Activated B cell treated with CpG ODN at 0.5 μM for 24 hours (primary cell): ENCODE measurements at regions not wholly inside any gene's neighbourhood (a gene's known extent, or its start where the extent isn't known, plus 50 kb on each side); places are given as distances from the start of the nearest gene placed in this dataset.
"Not testable (repeated sequence)": the region's sequence is repeated elsewhere in the genome, so short reads cannot be mapped to it uniquely, and the experiment has no call there.

Experiments used
- ATAC-seq: fragments of 200-7000 bp; cut with Tn5 transposase; one replicate; pipeline ENCODE4 v1.10.0; 2021; ENCODE audit warnings: low read depth, mild to moderate bottlenecking, moderate library complexity
- CTCF ChIA-PET: fragments of 350-600 bp; sonication (Branson Sonifier 250); formaldehyde crosslinking; loops from one replicate; lab custom pipeline; 2021; ENCODE audit warnings: antibody characterized with exemption; lab: Charles Lee
- POLR2A ChIA-PET: fragments of 350-600 bp; sonication (Branson Sonifier 250); formaldehyde crosslinking; loops from one replicate; lab custom pipeline; 2021; ENCODE audit warnings: antibody characterized with exemption; lab: Charles Lee
- DNase-seq: peaks from one replicate; pipeline ENCODE4 v3.0.0; 2022
- H3K27ac Mint-ChIP-seq: one replicate; pipeline ENCODE4 v1.8.0; 2020; ENCODE audit warnings: mixed read lengths
- H3K27me3 Mint-ChIP-seq: one replicate; pipeline ENCODE4 v1.8.0; 2021; ENCODE audit warnings: mixed read lengths
- H3K36me3 Mint-ChIP-seq: one replicate; pipeline ENCODE4 v1.8.0; 2021; ENCODE audit warnings: low read depth, mixed read lengths
- H3K4me1 Mint-ChIP-seq: one replicate; pipeline ENCODE4 v1.8.0; 2021; ENCODE audit warnings: mixed read lengths
- H3K4me3 Mint-ChIP-seq: one replicate; pipeline ENCODE4 v1.8.0; 2020; ENCODE audit warnings: mild to moderate bottlenecking, mixed read lengths
- H3K9me3 Mint-ChIP-seq: one replicate; pipeline ENCODE4 v1.8.0; 2020; ENCODE audit warnings: mixed read lengths
- CTCF ChIP-seq: fragments of 200-600 bp; IDR thresholded peaks from one replicate; pipeline ENCODE4 v1.8.0; 2022; ENCODE audit warnings: antibody characterized with exemption, mild to moderate bottlenecking
- intact Hi-C: fragments of 100-400 bp; cut with micrococcal nuclease; formaldehyde crosslinking; loops from one replicate; pipeline ENCODE4 v1.15.1; 2024

DNA sequence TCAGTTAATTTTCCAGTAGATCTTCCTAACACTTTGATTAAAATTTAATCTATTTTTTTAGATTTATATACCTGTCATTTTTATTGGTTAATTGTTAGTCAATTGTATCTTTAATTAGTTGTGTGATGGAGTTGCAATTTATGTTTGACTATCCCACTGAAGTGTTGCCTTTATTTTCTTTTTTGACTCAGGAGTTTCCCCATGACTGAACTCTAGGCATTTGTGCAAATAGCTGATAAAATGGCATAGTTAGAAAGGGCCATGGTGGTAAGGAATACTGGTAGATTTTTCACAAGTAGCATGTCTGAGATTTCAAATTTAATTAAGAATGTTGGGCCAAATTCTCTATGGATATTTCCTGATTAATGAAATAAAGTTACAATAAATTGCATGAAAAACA is 273.1 kb upstream of the DAB2 start:
- ChIA-PET CTCF (no interaction called here), POLR2A (no interaction called here)
- no peak for ATAC-seq
- no peaks in the 10 kb centered on the region for H3K9me3 Mint-ChIP-seq
- intact Hi-C loops: no loop called here
- H3K27ac Mint-ChIP-seq: no peak overlapping the region
- no peak overlapping the region for H3K4me3 Mint-ChIP-seq
- H3K36me3 Mint-ChIP-seq: no peaks in the 10 kb centered on the region
- no peaks in the 10 kb centered on the region for H3K4me1 Mint-ChIP-seq
- DNase-seq: no peak
- H3K27me3 Mint-ChIP-seq: peaks cover 5% of the 10 kb centered on the region
- no peak for TF ChIP-seq CTCF

- no peak for ATAC-seq
- no peak for DNase-seq
- ChIA-PET POLR2A (no interaction called here), CTCF (no interaction called here)
- Mint-ChIP-seq H3K4me1 (no peaks in the 10 kb centered on the region), H3K27ac (no peak overlapping the region), H3K36me3 (no peaks in the 10 kb centered on the region), H3K9me3 (no peaks in the 10 kb centered on the region), H3K4me3 (no peak overlapping the region), H3K27me3 (peaks cover 5% of the 10 kb centered on the region)
- intact Hi-C loops: no loop called here
- no peak for TF ChIP-seq CTCF
These were observed 272.1 kb upstream of the DAB2 start for GRCh38 chr5:39696672-39697398.

DNA sequence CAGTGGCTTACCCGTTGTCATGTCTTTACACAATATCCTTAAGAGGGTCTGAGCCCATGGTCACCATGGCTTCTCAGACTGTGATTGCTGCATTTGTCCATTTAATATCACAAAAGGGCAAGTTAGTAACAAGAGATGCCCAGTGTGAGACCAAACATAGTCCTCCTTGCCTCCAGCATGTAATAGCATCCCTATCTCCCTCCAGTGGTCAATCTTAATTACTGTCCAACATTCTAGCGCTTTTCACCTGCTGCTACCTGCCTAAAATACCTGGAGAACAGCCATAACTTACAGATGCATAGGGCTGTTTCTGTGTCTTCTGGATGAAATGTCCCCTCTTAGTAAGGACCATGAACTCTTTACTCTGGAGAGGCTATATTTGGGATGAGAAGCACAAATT is 267.2 kb upstream of the DAB2 start:
- ChIA-PET POLR2A (no interaction called here), CTCF (no interaction called here)
- H3K27me3 Mint-ChIP-seq: peaks cover 9% of the 10 kb centered on the region
- intact Hi-C loops: no loop called here
- no peak for DNase-seq
- H3K4me1 Mint-ChIP-seq: no peaks in the 10 kb centered on the region
- no peak for TF ChIP-seq CTCF
- no peak overlapping the region for H3K4me3 Mint-ChIP-seq
- H3K9me3 Mint-ChIP-seq: peaks cover 4% of the 10 kb centered on the region
- H3K27ac Mint-ChIP-seq: no peak overlapping the region
- H3K36me3 Mint-ChIP-seq: no peaks in the 10 kb centered on the region
- no peak for ATAC-seq

- Mint-ChIP-seq H3K27me3 (peaks cover 9% of the 10 kb centered on the region), H3K36me3 (no peaks in the 10 kb centered on the region), H3K4me3 (no peak overlapping the region), H3K4me1 (no peaks in the 10 kb centered on the region), H3K27ac (no peak overlapping the region), H3K9me3 (peaks cover 4% of the 10 kb centered on the region)
- POLR2A ChIA-PET: no interaction called here
- CTCF ChIA-PET: no interaction called here
- no peak for ATAC-seq
- no peak for TF ChIP-seq CTCF
- intact Hi-C loops: no loop called here
- no peak for DNase-seq
These were observed 266.4 kb upstream of the DAB2 start for GRCh38 chr5:39691136-39691535.

GRCh38 chr5:39689919-39690318 is 265.1 kb upstream of the DAB2 start:
- ATAC-seq (no peak), DNase-seq (no peak)
- H3K9me3 Mint-ChIP-seq: peaks cover 4% of the 10 kb centered on the region
- H3K4me1 Mint-ChIP-seq: no peaks in the 10 kb centered on the region
- intact Hi-C loops: no loop called here
- no peak overlapping the region for H3K4me3 Mint-ChIP-seq
- ChIA-PET POLR2A (no interaction called here), CTCF (no interaction called here)
- TF ChIP-seq CTCF: no peak
- H3K27ac Mint-ChIP-seq: no peak overlapping the region
- no peaks in the 10 kb centered on the region for H3K36me3 Mint-ChIP-seq
- H3K27me3 Mint-ChIP-seq: peaks cover 9% of the 10 kb centered on the region

GRCh38 chr5:39687924-39688323 is 263.1 kb upstream of the DAB2 start:
- DNase-seq, intact Hi-C loops, CTCF ChIA-PET, H3K27me3 Mint-ChIP-seq, POLR2A ChIA-PET, H3K27ac Mint-ChIP-seq, ATAC-seq, H3K9me3 Mint-ChIP-seq, H3K4me3 Mint-ChIP-seq, H3K36me3 Mint-ChIP-seq, H3K4me1 Mint-ChIP-seq: not testable (repeated sequence)
